ENCODE measurements at regions not wholly inside any gene's neighbourhood (a gene's known extent, or its start where the extent isn't known, plus 50 kb on each side); places are given as distances from the start of the nearest gene placed in this dataset.
"Not testable (repeated sequence)": the region's sequence is repeated elsewhere in the genome, so short reads cannot be mapped to it uniquely, and the experiment has no call there.

DNA sequence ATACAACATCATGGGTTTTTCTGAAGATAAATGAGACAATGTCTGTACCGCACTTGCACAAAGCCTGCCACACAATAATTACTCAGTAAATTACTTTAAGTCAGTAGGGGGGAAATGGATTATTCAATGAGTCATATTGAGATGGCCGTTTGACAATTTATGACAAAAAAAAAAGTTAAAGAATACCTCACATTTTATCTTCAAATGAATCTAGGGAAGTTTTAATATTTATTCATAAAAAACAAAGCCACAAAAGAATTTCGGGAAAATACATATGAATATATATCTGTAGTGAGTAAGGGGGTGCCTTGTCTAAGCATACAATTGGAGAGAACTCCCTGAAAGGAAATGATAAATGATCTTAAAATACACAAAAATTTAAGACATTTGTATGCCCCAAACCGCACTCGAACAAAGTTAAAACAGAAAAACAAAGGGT is 197.0 kb upstream of the SLC7A11 start:
- no peak for DNase-seq (ENCODE audit: low read depth in 2 of 2)

- no peak for DNase-seq (ENCODE audit: low read depth in 2 of 2)
Observed at GRCh38 chr4:138438608-138439007, 196.5 kb upstream of the SLC7A11 start.

DNA sequence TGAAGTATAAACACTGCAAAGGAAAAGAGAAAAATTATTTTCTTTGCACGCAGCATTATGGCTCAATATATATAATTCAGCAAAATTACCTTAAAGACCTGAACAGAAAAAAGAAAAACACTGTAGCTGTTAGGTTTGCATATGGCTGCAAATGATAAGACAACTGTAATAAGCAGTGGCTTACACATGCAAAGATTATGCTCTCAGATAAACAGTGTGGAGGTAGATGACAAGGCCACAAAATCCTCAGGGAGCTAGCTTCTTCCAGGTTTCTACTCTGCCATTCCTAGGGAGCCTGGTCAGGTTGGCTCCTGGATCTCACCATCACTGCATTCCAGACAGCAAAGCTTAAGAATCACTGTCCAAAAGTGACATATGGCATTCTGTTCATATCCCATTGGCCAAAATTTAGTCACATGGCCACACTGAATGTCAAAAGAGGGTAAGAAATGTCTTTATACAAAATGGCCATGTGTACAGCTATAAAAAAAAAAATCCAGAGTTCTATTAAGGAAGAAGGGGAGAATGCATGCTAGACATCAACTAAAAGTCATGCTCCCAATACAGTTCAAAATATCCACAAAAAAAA is 195.2 kb upstream of the SLC7A11 start:
- no peak for DNase-seq (ENCODE audit: low read depth in 2 of 2)

DNA sequence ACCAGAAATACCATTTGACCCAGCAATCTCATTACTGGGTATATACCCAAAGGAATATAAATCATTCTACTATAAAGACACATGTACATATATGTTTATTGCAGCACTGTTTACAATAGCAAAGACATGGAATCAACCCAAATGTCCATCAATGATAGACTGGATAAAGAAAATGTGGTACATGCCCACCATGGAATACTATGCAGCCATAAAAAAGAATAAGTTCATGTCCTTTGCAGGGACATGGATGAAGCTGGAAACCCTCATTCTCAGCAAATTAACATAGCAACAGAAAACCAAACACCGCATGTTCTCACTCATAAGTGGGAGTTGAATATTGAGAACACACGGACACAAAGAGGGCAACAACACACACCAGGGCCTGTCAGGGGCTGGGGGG is 193.6 kb upstream of the SLC7A11 start:
- not testable (repeated sequence) for DNase-seq (ENCODE audit: low read depth in 2 of 2)

GRCh38 chr4:138435046-138435445 is 192.9 kb upstream of the SLC7A11 start:
- DNase-seq (ENCODE audit: low read depth in 2 of 2), result not testable (repeated sequence)

DNA sequence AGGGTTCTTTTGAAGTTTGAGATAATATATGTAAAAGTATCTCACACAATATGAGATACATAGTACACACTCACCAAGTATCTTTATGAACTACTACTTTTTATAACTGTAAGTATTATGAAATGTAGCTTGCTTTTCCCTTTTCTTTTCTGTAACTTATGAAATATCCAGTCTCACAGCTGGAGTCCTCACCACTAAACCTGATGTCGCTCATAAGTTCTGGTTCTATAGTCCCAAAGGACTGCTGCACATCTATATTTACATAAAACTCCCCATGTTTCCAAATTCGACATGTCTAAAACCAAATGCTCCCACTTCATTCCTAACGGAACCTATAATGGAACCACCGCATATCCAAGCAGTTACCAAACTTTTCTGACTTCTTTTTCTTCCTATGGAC is 186.5 kb upstream of the SLC7A11 start:
- no peak for DNase-seq (ENCODE audit: low read depth in 2 of 2)

- no peak for DNase-seq (ENCODE audit: low read depth in 2 of 2)
Observed at GRCh38 chr4:138426786-138427185, 184.6 kb upstream of the SLC7A11 start.

- DNase-seq (ENCODE audit: low read depth in 2 of 2), result no peak
Observed at GRCh38 chr4:138420471-138420870, 178.3 kb upstream of the SLC7A11 start.

DNA sequence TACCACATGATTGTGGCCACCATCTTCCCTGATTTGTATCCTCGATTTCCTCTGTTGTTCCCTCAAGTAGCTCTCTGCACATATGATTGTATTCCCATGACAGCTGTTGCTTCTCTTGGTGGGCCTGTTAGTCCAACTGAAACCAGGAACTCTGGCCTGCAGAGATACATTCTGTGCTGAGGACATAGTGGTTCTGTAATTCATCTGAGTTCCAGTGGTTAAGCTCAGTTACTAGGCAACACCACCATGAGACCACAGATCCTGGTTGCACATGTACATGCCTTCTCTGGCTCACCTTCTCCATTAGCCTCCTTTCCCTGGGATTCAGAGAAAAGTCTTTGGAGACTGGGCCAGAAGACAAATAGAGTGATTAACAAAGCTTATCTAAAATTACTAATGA is 172.1 kb upstream of the SLC7A11 start:
- no peak for DNase-seq (ENCODE audit: low read depth in 2 of 2)

DNA sequence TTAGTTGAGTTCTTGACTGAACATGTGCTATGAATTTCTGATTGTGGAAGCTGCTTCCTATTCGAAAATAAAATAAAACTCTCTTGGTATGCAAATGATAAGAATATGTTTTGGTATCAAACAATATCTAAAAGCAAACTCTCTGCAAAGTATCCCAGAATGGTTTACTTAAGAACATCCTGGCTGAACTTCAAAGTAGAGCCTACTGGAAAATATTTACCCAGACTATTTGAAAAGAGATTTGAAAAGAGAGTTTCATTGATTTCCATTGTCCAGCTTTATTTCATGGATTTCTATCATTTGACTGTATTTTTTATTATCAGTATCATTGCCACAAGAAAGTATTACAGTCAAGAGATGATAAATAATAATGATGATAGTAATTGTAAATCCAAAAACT is 171.1 kb upstream of the SLC7A11 start:
- DNase-seq (ENCODE audit: low read depth in 2 of 2), result no peak

DNA sequence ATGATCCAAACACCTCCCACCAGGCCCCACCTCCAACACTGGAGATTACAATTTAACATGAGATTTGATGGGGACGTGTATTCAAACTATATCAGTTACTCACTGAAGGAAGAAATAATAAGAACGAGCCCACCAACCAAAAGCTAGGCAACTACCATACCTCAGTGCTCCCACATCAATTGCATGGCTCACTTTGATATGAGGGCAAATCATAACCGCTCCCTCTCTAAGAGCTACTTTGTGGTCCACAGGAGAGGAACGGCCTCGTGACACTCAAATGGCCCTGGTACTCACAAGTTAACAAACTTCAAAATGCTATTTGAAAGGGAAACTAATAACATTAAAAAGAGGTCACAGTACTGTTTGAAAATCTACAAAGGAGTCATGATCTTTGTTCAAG is 170.7 kb upstream of the SLC7A11 start:
- DNase-seq (ENCODE audit: low read depth in 2 of 2), result no peak

GRCh38 chr4:138410266-138410665 is 168.1 kb upstream of the SLC7A11 start:
- no peak for DNase-seq (ENCODE audit: low read depth in 2 of 2)

- DNase-seq (ENCODE audit: low read depth in 2 of 2), result no peak
Observed at GRCh38 chr4:138409670-138410069, 167.5 kb upstream of the SLC7A11 start.

DNA sequence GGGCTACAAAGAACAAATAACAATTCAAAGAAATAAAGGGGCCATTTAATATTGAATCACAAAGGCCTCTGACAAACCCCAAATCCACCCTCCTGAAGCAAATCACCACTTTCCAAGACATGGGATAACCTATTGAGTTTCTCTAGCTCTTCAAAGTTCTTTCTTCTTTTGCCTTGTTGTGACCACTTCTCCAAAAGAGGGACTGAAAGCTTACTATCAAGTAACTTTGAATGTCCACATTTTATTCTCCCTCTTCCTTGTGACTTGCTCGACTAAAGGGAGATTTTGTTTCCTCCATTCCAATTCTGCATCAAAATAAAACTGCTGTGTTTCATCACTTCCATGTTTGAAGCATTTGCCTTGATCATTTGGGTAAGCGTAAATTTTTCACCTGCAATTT is 166.6 kb upstream of the SLC7A11 start:
- DNase-seq (ENCODE audit: low read depth in 2 of 2), result no peak

GRCh38 chr4:138407329-138407728 is 165.2 kb upstream of the SLC7A11 start:
- no peak for DNase-seq (ENCODE audit: low read depth in 2 of 2)

- no peak for DNase-seq (ENCODE audit: low read depth in 2 of 2)
Observed at GRCh38 chr4:138406876-138407275, 164.7 kb upstream of the SLC7A11 start.

DNA sequence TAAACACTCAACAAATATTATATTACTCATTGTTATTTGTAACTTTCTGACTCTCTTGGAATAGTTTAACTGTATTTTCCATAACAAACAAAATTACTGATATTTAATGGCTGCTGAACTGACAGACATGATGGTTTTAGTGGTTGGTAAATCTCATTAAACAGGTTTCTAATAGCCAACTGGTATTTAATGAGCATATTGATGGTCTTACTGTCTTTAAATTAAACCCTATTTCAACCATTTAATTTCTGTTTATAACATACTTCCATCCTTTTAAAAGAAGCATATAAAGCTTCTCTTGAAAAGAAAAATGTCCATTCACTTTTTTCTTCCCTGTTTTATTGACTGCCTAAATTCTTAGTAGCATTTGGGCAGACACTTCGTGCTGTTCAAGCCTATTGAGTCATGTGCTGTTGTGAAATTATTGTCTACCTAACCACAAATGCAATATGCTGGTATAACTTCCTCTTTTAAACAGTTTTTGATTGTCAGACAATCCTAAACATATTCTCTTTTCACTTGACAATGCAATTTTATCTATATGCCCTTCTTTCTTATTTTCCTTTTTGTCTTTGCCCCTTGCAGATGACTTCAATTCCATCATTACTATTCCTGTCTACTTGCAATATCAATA is 163.9 kb upstream of the SLC7A11 start:
- no peak for DNase-seq (ENCODE audit: low read depth in 2 of 2)

GRCh38 chr4:138405466-138405891 is 163.3 kb upstream of the SLC7A11 start:
- DNase-seq (ENCODE audit: low read depth in 2 of 2), result no peak

GRCh38 chr4:138404801-138405200 is 162.7 kb upstream of the SLC7A11 start:
- DNase-seq (ENCODE audit: low read depth in 2 of 2), result no peak

GRCh38 chr4:138404251-138404650 is 162.1 kb upstream of the SLC7A11 start:
- no peak for DNase-seq (ENCODE audit: low read depth in 2 of 2)

GRCh38 chr4:138401334-138401733 is 159.2 kb upstream of the SLC7A11 start:
- no peak for DNase-seq (ENCODE audit: low read depth in 2 of 2)

DNA sequence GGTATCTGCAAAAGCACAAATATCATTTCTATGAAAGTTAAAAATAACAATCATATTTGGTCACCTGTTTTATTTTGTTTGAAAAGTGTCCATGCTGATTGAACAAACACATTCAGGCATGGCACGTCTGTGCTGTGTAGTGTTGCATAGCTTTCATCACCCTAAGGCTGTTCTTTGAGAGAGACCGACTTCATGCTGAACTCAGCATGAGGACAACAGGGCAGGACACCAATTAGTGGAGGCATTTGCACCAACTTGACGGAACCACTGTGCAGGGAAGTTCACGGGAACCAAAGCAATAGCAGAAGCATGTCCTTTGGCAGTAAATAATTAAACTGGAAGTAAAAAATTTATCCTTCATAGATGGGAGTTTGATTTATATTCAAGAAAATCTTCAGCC is 158.4 kb upstream of the SLC7A11 start:
- no peak for DNase-seq (ENCODE audit: low read depth in 2 of 2)

- DNase-seq (ENCODE audit: low read depth in 2 of 2), result no peak
Observed at GRCh38 chr4:138400066-138400465, 157.9 kb upstream of the SLC7A11 start.

DNA sequence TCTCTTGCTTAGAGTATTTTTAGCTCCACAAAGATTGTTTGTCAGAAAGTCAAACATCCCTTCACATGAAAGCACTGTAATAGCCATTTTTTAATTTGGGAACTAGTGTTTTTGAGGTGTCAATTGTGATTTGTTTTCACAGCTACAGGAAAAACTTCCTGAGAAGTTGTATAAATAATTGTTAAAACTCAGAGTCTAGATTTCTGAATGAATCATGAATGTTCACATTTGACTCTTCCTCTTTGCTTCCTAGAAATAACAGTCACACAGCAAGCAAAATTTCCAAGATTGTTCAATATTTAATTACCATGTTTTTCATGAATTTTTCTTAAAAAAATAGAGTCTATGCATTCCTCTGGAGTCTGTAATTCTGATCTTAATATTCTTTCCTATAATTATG is 156.9 kb upstream of the SLC7A11 start:
- DNase-seq (ENCODE audit: low read depth in 2 of 2), result no peak
